Parathyroid adenoma (tissue), 2 donors: ENCODE measurements at regions not wholly inside any gene's neighbourhood (a gene's known extent, or its start where the extent isn't known, plus 50 kb on each side); places are given as distances from the start of the nearest gene placed in this dataset.

Source experiments
- H2AFZ ChIP-seq: fragments of 300-600 bp; sonication (generic); one replicate; pipeline ENCODE4 v1.7.0; 2017; ENCODE audit warnings: antibody characterized with exemption, mild to moderate bottlenecking
- H3K27ac ChIP-seq: fragments of 300-600 bp; sonication (generic); one replicate; pipeline ENCODE4 v1.7.0; 2017
- H3K27me3 ChIP-seq: fragments of 300-600 bp; sonication (generic); one replicate; pipeline ENCODE4 v1.7.0; 2017; ENCODE audit warnings: low read length; ENCODE audit not compliant: control insufficient read depth, insufficient read depth
- H3K36me3 ChIP-seq: fragments of 300-600 bp; sonication (generic); one replicate; pipeline ENCODE4 v1.7.0; 2017; ENCODE audit warnings: low read length; ENCODE audit not compliant: control insufficient read depth, insufficient read depth
- H3K4me1 ChIP-seq: fragments of 300-600 bp; sonication (generic); one replicate; pipeline ENCODE4 v1.7.0; 2017; ENCODE audit warnings: control low read depth
- H3K4me2 ChIP-seq: fragments of 300-600 bp; sonication (generic); one replicate; pipeline ENCODE4 v1.7.0; 2017; ENCODE audit warnings: low read length
- H3K4me3 ChIP-seq: fragments of 300-600 bp; sonication (generic); one replicate; pipeline ENCODE4 v1.7.0; 2017; ENCODE audit warnings: low read depth, low read length
- H3K79me2 ChIP-seq: fragments of 300-600 bp; sonication (generic); one replicate; pipeline ENCODE4 v1.7.0; 2017; ENCODE audit warnings: control low read depth
- H3K9ac ChIP-seq: fragments of 300-600 bp; sonication (generic); one replicate; pipeline ENCODE4 v1.7.0; 2017; ENCODE audit warnings: mild to moderate bottlenecking
- H3K9me3 ChIP-seq: fragments of 300-600 bp; sonication (generic); one replicate; pipeline ENCODE4 v1.7.0; 2017; ENCODE audit warnings: low read length; ENCODE audit not compliant: control insufficient read depth
- CTCF ChIP-seq: fragments of 300-600 bp; sonication (generic); IDR thresholded peaks from one replicate; pipeline ENCODE4 v1.7.0; 2017; ENCODE audit warnings: antibody characterized with exemption, mild to moderate bottlenecking
- donor health status: primary hyperparathyroidism.

DNA sequence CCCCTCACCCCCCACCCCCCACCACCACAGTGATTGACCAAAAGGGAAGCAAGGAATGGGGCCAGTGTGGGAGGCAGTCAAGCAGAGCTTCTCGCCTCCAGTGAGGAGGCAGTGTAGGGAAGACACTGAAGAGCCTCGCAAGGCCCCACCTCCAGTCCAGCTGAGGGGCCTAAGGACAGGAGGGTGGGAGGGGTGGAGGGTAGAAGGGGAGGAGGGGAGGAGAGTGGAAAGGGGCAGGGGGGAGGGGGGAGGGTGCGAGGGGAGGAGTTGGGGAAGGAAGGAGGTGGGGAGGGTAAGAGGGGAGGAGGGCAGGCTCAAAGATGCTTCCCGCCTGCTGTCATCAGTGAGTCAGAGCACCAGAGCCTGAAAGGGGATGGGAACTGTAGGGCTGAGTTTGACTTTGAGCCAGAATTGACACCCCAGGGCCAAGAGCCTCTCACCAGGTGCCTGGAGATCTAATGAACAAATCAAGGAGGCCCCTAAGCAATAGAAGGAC is 786.2 kb downstream of the UQCRFS1 start:
- H3K79me2 ChIP-seq: no peaks in the 10 kb centered on the region
- no peaks in the 10 kb centered on the region for H3K9me3 ChIP-seq
- no peaks in the 10 kb centered on the region for H3K36me3 ChIP-seq
- H3K27ac ChIP-seq: no peak overlapping the region
- H3K27me3 ChIP-seq: no peaks in the 10 kb centered on the region
- H3K4me3 ChIP-seq: no peak overlapping the region
- no peak overlapping the region for H3K9ac ChIP-seq
- TF ChIP-seq CTCF: no peak
- no peak overlapping the region for H2AFZ ChIP-seq
- no peak overlapping the region for H3K4me2 ChIP-seq
- no peaks in the 10 kb centered on the region for H3K4me1 ChIP-seq

DNA sequence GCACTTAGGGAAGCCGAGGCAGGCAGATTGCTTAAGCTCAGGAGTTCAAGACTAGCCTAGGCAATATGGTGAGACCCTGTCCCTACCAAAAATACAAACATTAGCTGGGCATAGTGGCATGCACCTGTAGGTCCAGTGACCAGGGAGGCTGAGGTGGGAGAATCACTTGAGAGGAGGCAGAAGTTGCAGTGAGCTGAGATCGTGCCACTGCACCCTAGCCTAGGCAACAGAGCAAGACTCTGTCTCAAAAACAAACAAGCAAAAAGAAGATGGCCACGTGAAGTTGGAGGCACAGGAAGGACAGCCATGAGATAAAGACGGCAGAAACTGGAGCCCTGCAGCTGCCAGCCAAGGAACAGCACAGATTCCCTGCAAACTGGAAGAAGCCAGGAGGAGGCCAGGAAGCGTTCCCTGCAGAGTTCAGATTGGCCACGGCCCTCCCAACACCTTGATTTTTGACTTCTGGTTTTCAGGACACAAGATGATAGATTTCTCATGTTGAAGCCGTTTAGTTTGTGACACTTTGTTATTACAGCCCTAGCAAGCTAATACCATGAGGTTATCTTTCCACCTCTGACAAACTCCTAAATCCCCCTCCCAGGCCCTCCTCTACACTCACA is 786.7 kb downstream of the UQCRFS1 start:
- H3K4me2 ChIP-seq: no peak overlapping the region
- no peak overlapping the region for H3K4me3 ChIP-seq
- no peaks in the 10 kb centered on the region for H3K9me3 ChIP-seq
- TF ChIP-seq CTCF: no peak
- no peak overlapping the region for H3K9ac ChIP-seq
- no peaks in the 10 kb centered on the region for H3K79me2 ChIP-seq
- no peaks in the 10 kb centered on the region for H3K27me3 ChIP-seq
- H3K36me3 ChIP-seq: no peaks in the 10 kb centered on the region
- H2AFZ ChIP-seq: no peak overlapping the region
- H3K4me1 ChIP-seq: no peaks in the 10 kb centered on the region
- no peak overlapping the region for H3K27ac ChIP-seq

- no peak overlapping the region for H3K4me3 ChIP-seq
- H3K79me2 ChIP-seq: no peaks in the 10 kb centered on the region
- H3K27ac ChIP-seq: no peak overlapping the region
Measured at GRCh38 chr19:28425046-28425931, 787.7 kb downstream of the UQCRFS1 start.

DNA sequence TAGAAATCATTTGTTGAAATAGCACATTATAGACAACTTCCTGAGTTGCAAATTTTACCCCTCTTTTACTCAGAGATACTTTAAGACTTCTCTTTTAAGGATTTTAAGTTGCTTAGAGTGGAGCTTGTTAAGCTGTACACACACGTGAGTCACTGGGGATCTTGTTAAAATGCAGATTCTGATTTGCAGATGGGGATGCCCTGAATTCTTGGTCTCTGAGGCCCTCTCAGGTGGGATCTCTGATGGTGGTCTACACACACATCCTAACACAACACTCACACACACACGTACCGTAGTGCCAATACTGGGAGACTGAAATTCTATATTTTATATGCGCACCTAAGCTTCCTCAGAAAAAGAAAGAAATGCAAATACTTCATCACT is 788.3 kb downstream of the UQCRFS1 start:
- H3K79me2 ChIP-seq: no peaks in the 10 kb centered on the region
- no peak overlapping the region for H2AFZ ChIP-seq
- no peak overlapping the region for H3K27ac ChIP-seq
- no peaks in the 10 kb centered on the region for H3K9me3 ChIP-seq
- no peak overlapping the region for H3K4me2 ChIP-seq
- H3K9ac ChIP-seq: no peak overlapping the region
- H3K27me3 ChIP-seq: no peaks in the 10 kb centered on the region
- no peak for TF ChIP-seq CTCF
- H3K4me3 ChIP-seq: no peak overlapping the region
- H3K36me3 ChIP-seq: no peaks in the 10 kb centered on the region
- no peaks in the 10 kb centered on the region for H3K4me1 ChIP-seq

More at GRCh38 chr19:28425046-28425931, 787.7 kb downstream of the UQCRFS1 start:
- no peaks in the 10 kb centered on the region for H3K9me3 ChIP-seq
- no peak overlapping the region for H3K4me2 ChIP-seq
- TF ChIP-seq CTCF: no peak
- H3K27me3 ChIP-seq: no peaks in the 10 kb centered on the region
- H2AFZ ChIP-seq: no peak overlapping the region
- no peaks in the 10 kb centered on the region for H3K4me1 ChIP-seq
- no peak overlapping the region for H3K9ac ChIP-seq
- no peaks in the 10 kb centered on the region for H3K36me3 ChIP-seq
